ENCODE measurements at regions not wholly inside any gene's neighbourhood (a gene's known extent, or its start where the extent isn't known, plus 50 kb on each side); places are given as distances from the start of the nearest gene placed in this dataset.

GRCh38 chr1:178614286-178614685, 101.4 kb downstream of the TEX35 start:
- TF ChIP-seq CTCF (IDR thresholded peaks at IDR 0.05) (no peak), POLR2AphosphoS5 (IDR thresholded peaks at IDR 0.05) (no peak)
